ENCODE measurements at regions not wholly inside any gene's neighbourhood (a gene's known extent, or its start where the extent isn't known, plus 50 kb on each side); places are given as distances from the start of the nearest gene placed in this dataset.

DNA sequence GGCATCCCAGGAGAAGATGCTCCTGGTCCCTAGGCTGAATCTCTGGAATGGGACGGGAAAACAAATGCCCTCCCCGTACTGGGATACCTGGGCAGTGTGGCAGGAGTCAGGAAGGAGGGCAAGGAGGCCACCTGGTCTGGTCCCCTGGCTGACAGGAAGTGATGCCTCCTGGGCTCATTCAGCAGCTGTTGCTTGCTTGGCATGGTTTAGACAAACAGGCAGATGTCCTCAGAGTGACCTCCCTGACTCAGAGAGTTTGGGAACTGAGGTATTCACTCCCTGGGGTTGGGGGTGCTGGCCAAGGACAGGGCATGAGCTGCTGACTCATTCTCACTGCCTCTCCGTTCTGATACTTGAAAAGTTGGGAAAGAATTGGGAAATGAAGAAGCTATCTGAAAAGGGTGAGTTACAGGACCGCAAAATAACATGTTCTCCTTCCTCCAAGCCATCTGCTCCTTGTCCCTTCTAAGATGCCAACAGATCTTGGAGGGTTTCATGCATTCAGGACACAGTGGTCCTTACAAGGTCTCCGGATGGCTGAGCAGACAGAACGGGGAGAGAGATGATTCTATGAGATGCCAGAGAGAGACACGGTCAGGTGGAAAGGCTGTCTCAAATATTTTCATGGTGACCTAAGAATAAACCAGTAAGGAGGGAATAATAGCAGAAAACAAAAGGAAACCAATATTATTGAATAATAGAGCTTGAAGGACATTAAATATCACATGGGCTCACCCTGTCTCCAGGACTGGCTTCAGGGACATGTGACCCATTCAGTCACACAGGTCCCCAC, 534.5 kb downstream of the BNC2 start:
- peak; percentile 77 for DNase-seq (ENCODE audit: low read depth, low spot score)
- H3K4me2 ChIP-seq (ENCODE audit: control insufficient read depth, extremely low read depth, insufficient read depth, low read depth, low read length), result peak overlapping the region; percentile 73
- H2AFZ ChIP-seq (ENCODE audit: control insufficient read depth, low read length), result no peak overlapping the region
- no peaks in the 10 kb centered on the region for H3K9me3 ChIP-seq (ENCODE audit: control insufficient read depth, low read depth, low read length)
- FAIRE-seq, result peak; percentile 87
- dilution Hi-C loops (cut with MboI; ENCODE audit: extremely low pct_ligation_motif_present, low sequenced_read_pairs), result no loop called here
- peak overlapping the region; percentile 55 for H3K27ac ChIP-seq (ENCODE audit: control insufficient read depth, insufficient read depth, low read length)
- H3K27me3 ChIP-seq (ENCODE audit: control insufficient read depth, extremely low read depth, insufficient read depth, low read length), result no peaks in the 10 kb centered on the region
- H3K4me1 ChIP-seq (ENCODE audit: control insufficient read depth, extremely low read depth, insufficient read depth, low read length), result peaks cover 23% of the 10 kb centered on the region
- no peaks in the 10 kb centered on the region for H3K36me3 ChIP-seq (ENCODE audit: control insufficient read depth in 2 of 2, extremely low read depth in 1 of 2, insufficient read depth in 2 of 2, low read length in 2 of 2)
- H3K4me3 ChIP-seq (ENCODE audit: control insufficient read depth in 2 of 3, extremely low read depth in 1 of 3, insufficient read depth in 2 of 3, low read depth in 1 of 3, low read length in 3 of 3), result no peak overlapping the region
- H4K20me1 ChIP-seq (ENCODE audit: control insufficient read depth, extremely low read depth, insufficient read depth, low read length), result no peaks in the 10 kb centered on the region
- TF ChIP-seq EZH2 (IDR thresholded peaks at IDR 0.05; ENCODE audit: low read length), result no peak
- TF ChIP-seq, protein P1, sequence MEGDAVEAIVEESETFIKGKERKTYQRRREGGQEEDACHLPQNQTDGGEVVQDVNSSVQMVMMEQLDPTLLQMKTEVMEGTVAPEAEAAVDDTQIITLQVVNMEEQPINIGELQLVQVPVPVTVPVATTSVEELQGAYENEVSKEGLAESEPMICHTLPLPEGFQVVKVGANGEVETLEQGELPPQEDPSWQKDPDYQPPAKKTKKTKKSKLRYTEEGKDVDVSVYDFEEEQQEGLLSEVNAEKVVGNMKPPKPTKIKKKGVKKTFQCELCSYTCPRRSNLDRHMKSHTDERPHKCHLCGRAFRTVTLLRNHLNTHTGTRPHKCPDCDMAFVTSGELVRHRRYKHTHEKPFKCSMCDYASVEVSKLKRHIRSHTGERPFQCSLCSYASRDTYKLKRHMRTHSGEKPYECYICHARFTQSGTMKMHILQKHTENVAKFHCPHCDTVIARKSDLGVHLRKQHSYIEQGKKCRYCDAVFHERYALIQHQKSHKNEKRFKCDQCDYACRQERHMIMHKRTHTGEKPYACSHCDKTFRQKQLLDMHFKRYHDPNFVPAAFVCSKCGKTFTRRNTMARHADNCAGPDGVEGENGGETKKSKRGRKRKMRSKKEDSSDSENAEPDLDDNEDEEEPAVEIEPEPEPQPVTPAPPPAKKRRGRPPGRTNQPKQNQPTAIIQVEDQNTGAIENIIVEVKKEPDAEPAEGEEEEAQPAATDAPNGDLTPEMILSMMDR (optimal IDR thresholded peaks at IDR 0.05 in 1 of 3, IDR thresholded peaks at IDR 0.05 in 1 of 3, conservative IDR thresholded peaks at IDR 0.05 in 1 of 3; ENCODE audit: extremely low read depth in 1 of 3, insufficient read depth in 2 of 3, low read length in 3 of 3), result no peak
- H3K9me1 ChIP-seq (ENCODE audit: control insufficient read depth, extremely low read depth, insufficient read depth, low read length), result no peaks in the 10 kb centered on the region
- H3K79me2 ChIP-seq (ENCODE audit: control insufficient read depth, insufficient read depth, low read length), result no peaks in the 10 kb centered on the region
- no peak overlapping the region for H3K9ac ChIP-seq (ENCODE audit: control insufficient read depth, extremely low read depth, insufficient read depth, low read length)

DNA sequence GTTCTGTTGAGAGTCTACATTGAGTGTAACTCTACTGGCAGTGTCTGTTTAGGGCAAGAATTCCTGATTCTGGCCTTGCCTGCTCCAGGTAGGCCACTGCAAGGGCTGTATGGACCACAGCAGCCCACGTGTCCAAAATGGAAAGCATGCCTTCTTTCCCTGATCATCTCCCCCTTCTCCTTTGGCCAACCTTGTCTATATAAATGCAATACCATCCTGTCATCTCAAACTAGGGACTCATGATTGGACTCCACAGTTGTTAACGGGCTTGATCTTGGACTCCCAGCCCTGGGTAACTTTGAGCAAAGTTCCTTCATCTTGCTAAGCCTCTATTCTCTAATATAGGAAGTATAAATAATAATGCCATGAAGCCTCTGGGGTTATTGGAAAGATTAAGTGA, 533.6 kb downstream of the BNC2 start:
- H3K27ac ChIP-seq (ENCODE audit: control insufficient read depth, insufficient read depth, low read length), result peak overlapping the region; percentile 67
- no peaks in the 10 kb centered on the region for H4K20me1 ChIP-seq (ENCODE audit: control insufficient read depth, extremely low read depth, insufficient read depth, low read length)
- no peaks in the 10 kb centered on the region for H3K9me3 ChIP-seq (ENCODE audit: control insufficient read depth, low read depth, low read length)
- H3K9me1 ChIP-seq (ENCODE audit: control insufficient read depth, extremely low read depth, insufficient read depth, low read length), result no peaks in the 10 kb centered on the region
- no peak overlapping the region for H3K9ac ChIP-seq (ENCODE audit: control insufficient read depth, extremely low read depth, insufficient read depth, low read length)
- DNase-seq (ENCODE audit: low read depth, low spot score) (no peak), FAIRE-seq (peak; percentile 20)
- dilution Hi-C loops (cut with MboI; ENCODE audit: extremely low pct_ligation_motif_present, low sequenced_read_pairs), result no loop called here
- H3K4me2 ChIP-seq (ENCODE audit: control insufficient read depth, extremely low read depth, insufficient read depth, low read depth, low read length), result peak overlapping the region; percentile 30
- TF ChIP-seq, protein P1 (optimal IDR thresholded peaks at IDR 0.05 in 1 of 3, IDR thresholded peaks at IDR 0.05 in 1 of 3, conservative IDR thresholded peaks at IDR 0.05 in 1 of 3; ENCODE audit: extremely low read depth in 1 of 3, insufficient read depth in 2 of 3, low read length in 3 of 3), result no peak
- TF ChIP-seq EZH2 (IDR thresholded peaks at IDR 0.05; ENCODE audit: low read length), result no peak
- H3K27me3 ChIP-seq (ENCODE audit: control insufficient read depth, extremely low read depth, insufficient read depth, low read length), result no peaks in the 10 kb centered on the region
- no peaks in the 10 kb centered on the region for H3K79me2 ChIP-seq (ENCODE audit: control insufficient read depth, insufficient read depth, low read length)
- H3K36me3 ChIP-seq (ENCODE audit: control insufficient read depth in 2 of 2, extremely low read depth in 1 of 2, insufficient read depth in 2 of 2, low read length in 2 of 2), result no peaks in the 10 kb centered on the region
- H3K4me1 ChIP-seq (ENCODE audit: control insufficient read depth, extremely low read depth, insufficient read depth, low read length), result peaks cover 23% of the 10 kb centered on the region
- no peak overlapping the region for H3K4me3 ChIP-seq (ENCODE audit: control insufficient read depth in 2 of 3, extremely low read depth in 1 of 3, insufficient read depth in 2 of 3, low read depth in 1 of 3, low read length in 3 of 3)
- no peak overlapping the region for H2AFZ ChIP-seq (ENCODE audit: control insufficient read depth, low read length)
